GM06990 (cell line): ENCODE measurements at regions not wholly inside any gene's neighbourhood (a gene's known extent, or its start where the extent isn't known, plus 50 kb on each side); places are given as distances from the start of the nearest gene placed in this dataset.
"Not testable (repeated sequence)": the region's sequence is repeated elsewhere in the genome, so short reads cannot be mapped to it uniquely, and the experiment has no call there.

ENCODE experiments used
- DNase-seq: peaks from one replicate; pipeline ENCODE4 v3.0.0-alpha.2; 2011; ENCODE audit not compliant: insufficient read length; ENCODE audit errors: extremely low read depth
- H3K27me3 ChIP-seq: replicated peaks from 2 replicates; pipeline ENCODE4 v1.6.0; 2011; ENCODE audit warnings: low read length; ENCODE audit not compliant: control insufficient read depth, insufficient read depth
- H3K36me3 ChIP-seq: 2 replicates; pipeline ENCODE4 v1.5.1; 2011; ENCODE audit warnings: low read length; ENCODE audit not compliant: control insufficient read depth, insufficient read depth
- H3K4me3 ChIP-seq: replicated peaks from 2 replicates; pipeline ENCODE4 v1.5.1; 2011; ENCODE audit warnings: low read depth, mild to moderate bottlenecking, control low read depth, low read length
- TF ChIP-seq, protein P1 (sequence below): IDR thresholded peaks from 2 replicates; pipeline ENCODE4 v1.5.1; 2011; ENCODE audit warnings: low read length, control low read depth, mild to moderate bottlenecking, inconsistent platforms; ENCODE audit not compliant: insufficient read depth, poor library complexity, severe bottlenecking

DNA sequence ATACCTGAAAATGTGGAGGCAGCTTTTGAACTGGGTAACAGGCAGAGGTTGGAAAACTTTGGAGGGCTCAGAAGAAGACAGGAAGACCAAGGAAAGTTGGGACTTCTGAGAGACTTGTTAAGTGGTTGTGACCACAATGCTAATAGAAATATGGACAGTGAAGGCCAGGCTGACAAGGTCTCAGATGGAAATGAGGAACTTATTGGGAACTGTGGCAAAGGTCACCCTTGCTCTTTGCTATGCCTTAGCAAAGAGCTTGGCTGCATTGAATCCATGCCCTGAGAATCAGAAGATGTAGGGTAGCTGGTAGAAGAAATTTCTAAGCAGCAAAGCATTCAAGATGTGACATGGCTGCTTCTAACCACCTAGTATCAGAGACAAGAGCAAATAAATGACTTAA, 244.4 kb upstream of the ADRA1B start:
- Histone ChIP-seq H3K36me3 (no peaks in the 10 kb centered on the region), H3K27me3 (no peaks in the 10 kb centered on the region), H3K4me3 (no peak overlapping the region)
- TF ChIP-seq, protein P1, sequence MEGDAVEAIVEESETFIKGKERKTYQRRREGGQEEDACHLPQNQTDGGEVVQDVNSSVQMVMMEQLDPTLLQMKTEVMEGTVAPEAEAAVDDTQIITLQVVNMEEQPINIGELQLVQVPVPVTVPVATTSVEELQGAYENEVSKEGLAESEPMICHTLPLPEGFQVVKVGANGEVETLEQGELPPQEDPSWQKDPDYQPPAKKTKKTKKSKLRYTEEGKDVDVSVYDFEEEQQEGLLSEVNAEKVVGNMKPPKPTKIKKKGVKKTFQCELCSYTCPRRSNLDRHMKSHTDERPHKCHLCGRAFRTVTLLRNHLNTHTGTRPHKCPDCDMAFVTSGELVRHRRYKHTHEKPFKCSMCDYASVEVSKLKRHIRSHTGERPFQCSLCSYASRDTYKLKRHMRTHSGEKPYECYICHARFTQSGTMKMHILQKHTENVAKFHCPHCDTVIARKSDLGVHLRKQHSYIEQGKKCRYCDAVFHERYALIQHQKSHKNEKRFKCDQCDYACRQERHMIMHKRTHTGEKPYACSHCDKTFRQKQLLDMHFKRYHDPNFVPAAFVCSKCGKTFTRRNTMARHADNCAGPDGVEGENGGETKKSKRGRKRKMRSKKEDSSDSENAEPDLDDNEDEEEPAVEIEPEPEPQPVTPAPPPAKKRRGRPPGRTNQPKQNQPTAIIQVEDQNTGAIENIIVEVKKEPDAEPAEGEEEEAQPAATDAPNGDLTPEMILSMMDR = no peak
- no peak for DNase-seq

DNA sequence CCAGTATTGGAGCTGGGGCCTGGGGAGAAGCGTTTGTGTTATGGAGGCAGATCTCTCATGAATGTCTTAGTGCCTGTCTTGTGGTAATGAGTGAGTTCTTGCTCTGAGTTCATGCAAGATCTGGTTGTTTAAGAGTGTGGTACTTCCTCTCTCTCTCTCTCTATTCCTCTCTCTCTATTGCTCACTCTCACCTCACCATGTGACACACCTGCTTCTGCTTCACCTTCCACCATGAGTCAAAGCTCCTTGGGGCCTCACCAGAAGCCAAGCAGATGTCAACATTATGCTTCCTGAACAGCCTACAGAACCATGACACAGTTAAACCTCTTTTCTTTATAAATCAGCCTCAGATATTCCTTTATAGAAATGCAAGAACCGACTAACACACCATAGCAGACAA, 242.7 kb upstream of the ADRA1B start:
- H3K4me3 ChIP-seq = no peak overlapping the region
- no peak for DNase-seq
- no peaks in the 10 kb centered on the region for H3K36me3 ChIP-seq
- TF ChIP-seq, protein P1 = no peak
- no peaks in the 10 kb centered on the region for H3K27me3 ChIP-seq

DNA sequence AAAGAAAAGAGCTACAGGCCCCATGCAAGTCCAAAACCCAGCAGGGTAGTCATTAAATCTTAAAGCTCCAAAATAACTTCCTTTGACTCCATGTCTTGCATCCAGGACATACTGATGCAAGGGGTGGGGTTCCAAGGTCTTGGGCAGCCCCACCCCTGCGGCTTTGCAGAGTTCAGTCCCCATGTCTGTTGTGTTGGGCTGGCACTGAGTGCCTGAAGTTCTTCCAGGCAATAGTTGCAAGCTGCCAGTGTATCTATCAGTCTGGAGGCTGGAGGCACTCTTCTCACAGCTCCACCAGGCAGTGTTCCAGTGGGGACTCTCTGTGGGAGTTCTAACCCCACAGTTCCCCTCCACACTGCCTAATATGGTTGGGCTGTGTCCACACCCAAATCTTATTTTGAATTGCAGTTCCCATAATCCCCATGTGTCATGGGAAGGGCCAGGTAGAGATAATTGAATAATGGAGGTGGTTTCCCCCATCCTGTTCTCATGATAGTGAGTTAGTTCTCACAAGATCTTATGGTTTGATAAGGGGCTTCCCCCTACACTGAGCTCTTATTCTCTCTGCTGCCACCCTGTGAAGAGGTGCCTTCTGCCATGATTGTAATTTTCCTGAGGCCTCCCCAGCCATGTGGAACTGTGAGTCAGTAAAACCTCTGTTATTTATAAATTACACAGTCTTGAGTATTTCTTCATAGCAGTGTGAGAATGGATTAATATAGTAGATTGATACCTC, 237.5 kb upstream of the ADRA1B start:
- no peak for DNase-seq
- TF ChIP-seq, protein P1 = no peak
- no peaks in the 10 kb centered on the region for H3K27me3 ChIP-seq
- H3K36me3 ChIP-seq = no peaks in the 10 kb centered on the region
- H3K4me3 ChIP-seq = no peak overlapping the region

DNA sequence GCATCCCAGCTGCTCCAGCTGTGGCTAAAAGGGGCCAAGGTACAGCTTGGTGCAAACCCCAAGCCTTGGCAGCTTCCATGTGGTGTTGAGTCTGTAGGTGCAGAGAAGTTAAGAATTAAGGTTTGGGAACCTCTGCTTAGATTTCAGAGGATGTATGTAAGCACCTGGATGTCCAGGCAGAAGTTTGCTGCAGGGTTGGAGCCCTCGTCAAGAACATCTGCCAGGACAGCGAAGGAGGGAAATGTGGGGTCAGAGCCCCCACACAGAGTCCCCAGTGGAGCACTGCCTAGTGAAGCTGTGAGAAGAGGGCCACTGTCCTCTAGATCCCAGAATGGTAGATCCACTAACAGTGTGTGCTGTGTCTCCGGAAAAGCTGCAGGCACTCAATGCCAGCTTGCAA, 236.2 kb upstream of the ADRA1B start:
- DNase-seq = no peak
- H3K4me3 ChIP-seq = no peak overlapping the region
- TF ChIP-seq, protein P1 = no peak
- no peaks in the 10 kb centered on the region for H3K27me3 ChIP-seq
- no peaks in the 10 kb centered on the region for H3K36me3 ChIP-seq

DNA sequence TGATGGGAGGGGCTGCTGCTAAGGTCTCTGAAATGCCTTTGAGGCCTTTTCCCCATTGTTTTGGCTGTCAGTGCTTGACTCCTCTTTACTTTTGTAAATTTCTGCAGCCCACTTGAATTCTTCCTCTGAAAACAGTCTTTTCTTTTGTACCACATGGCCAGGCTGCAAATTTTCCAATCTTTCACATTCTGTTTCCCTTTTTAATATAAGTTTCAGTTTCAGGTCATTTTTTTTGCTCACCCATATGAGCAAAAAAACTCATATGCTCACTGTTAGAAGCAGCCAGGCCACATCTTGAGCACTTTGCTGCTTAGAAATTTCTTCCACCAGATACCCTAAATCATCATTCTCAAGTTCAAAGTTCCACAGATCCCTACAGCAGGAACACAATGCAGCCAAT, 234.6 kb upstream of the ADRA1B start:
- no peak overlapping the region for H3K4me3 ChIP-seq
- H3K36me3 ChIP-seq = no peaks in the 10 kb centered on the region
- TF ChIP-seq, protein P1 = no peak
- DNase-seq = no peak
- no peaks in the 10 kb centered on the region for H3K27me3 ChIP-seq

DNA sequence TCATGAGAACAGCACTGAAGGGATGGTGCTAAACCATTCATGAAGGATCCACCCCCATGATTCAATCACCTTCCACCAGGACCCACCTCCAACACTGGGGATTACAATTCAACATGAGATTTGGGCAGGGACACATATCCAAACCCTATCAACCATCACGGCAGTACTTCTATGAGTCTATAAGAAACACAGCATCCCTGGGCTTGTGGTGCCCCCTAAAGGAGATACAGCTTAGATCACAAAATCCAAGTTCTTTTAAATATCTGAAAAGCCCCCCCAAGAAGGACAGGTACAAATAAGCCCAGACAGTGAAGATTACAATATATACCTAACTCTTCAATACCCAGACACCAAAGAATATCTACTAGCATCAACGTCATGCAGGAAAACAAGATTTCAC, 233.7 kb upstream of the ADRA1B start:
- TF ChIP-seq, protein P1 = no peak
- Histone ChIP-seq H3K27me3 (no peaks in the 10 kb centered on the region), H3K4me3 (no peak overlapping the region), H3K36me3 (no peaks in the 10 kb centered on the region)
- no peak for DNase-seq

DNA sequence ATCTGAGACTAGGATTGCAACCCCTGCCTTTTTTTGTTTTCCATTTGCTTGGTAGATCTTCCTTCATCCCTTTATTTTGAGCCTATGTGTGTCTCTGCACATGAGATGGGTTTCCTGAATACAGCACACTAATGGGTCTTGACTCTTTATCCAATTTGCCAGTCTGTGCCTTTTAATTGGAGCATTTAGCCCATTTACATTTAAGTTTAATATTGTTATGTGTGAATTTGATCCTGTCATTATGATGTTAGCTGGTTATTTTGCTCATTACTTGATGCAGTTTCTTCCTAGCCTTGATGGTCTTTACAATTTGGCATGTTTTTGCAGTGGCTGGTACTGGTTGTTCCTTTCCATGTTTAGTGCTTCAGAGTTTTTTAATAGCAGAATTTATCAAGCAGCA, 228.4 kb upstream of the ADRA1B start:
- H3K27me3 ChIP-seq, H3K36me3 ChIP-seq, DNase-seq, H3K4me3 ChIP-seq: not testable (repeated sequence)
